ENCODE measurements at regions not wholly inside any gene's neighbourhood (a gene's known extent, or its start where the extent isn't known, plus 50 kb on each side); places are given as distances from the start of the nearest gene placed in this dataset.
"Not testable (repeated sequence)": the region's sequence is repeated elsewhere in the genome, so short reads cannot be mapped to it uniquely, and the experiment has no call there.

DNA sequence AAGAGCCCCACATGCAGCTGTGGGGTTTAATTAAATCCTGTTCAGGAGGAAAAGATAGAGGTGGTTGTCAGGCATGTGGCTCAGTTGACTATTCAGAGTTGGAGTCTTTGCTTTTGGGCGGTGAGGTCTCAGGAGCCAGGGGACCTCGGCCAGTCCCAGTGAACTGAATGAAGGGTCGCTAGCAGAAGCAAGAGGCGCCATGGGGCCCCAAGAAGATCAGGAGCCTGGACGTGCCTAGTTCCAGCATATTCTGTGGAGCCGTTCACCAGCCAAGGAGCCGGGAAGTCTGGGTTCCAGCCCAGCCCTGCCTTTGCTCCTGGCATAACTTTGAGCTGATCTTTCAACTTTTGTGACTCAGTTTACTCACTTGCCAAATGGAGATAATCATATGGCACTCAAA, 217.7 kb upstream of the IRF2BP2 start:
- DNase-seq (ENCODE audit: low read depth): no peak
- TF ChIP-seq CTCF (conservative IDR thresholded peaks at IDR 0.05; ENCODE audit: low read length): no peak
- H3K4me3 ChIP-seq (ENCODE audit: low read length): no peak overlapping the region

DNA sequence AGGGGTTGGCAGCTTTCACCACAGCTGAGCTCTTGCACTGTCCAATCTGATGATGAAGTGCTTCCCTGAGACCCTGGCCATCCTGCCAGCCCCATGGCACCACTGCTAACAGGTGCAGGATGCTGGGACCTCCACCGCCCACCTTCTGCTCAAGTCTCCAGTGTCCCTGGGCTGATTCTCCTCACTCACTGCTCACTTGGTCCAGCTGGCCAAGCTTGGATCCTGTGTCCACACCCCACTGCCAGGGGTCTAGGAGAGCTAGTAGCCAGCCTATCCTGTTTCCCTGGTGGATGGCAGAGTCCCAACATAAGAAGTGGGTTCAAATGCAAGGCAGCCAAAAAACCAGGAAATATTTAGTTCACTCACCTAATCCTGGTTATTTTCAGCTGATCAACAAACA, 217.2 kb upstream of the IRF2BP2 start:
- no peak for TF ChIP-seq CTCF (conservative IDR thresholded peaks at IDR 0.05; ENCODE audit: low read length)
- H3K4me3 ChIP-seq (ENCODE audit: low read length): no peak overlapping the region
- no peak for DNase-seq (ENCODE audit: low read depth)

DNA sequence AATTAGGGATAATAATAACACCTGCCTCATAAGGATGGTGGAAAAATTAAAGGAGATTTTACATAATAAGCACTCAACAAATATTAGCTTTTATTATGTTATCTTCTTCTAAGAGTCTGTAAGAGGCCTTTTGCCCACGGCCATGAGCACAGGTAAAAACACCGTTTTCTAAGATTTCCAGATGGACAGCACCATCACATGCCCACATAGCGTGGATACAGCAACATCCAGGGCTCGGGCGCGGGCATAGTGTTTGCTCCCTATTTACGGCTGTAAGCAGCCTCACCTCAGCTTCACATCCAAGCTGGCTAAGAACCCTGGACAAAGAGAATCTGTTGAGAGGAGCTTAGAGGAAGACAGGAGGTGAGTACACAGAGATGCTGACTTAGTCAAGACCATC, 216.4 kb upstream of the IRF2BP2 start:
- TF ChIP-seq CTCF (conservative IDR thresholded peaks at IDR 0.05; ENCODE audit: low read length): no peak
- no peak for DNase-seq (ENCODE audit: low read depth)
- no peak overlapping the region for H3K4me3 ChIP-seq (ENCODE audit: low read length)

DNA sequence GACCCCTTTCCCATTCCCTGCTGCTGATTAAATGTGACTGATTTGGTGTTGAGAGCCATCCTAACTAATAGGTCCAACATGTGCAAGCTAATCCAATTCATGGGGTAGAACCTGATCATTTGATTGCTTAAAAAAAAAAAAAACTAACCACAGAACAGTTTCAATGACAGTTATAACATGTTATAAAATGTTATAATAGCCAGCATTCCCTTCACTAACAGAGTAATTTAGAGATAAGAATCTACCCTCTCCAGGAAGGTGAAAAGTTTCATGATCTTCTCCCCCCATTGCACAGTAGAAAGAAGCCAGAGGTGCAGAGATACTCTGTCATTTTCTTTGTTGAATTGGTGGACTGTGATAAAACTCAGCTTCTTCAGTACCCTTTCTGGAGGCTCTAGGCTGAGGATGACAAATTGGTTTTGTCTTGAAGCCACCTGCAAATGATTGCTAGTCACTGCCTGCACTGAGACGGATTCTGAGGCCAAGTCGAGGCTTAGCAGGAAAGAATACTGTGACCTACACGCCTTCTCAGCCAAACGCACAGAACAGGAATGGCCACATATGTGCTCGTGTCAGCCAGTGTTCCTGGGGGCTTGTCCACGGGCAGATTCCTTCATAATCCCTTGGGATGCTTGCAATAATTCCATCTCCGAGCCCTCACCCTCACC, 215.7 kb upstream of the IRF2BP2 start:
- H3K4me3 ChIP-seq (ENCODE audit: low read length): no peak overlapping the region
- DNase-seq (ENCODE audit: low read depth): no peak
- no peak for TF ChIP-seq CTCF (conservative IDR thresholded peaks at IDR 0.05; ENCODE audit: low read length)

DNA sequence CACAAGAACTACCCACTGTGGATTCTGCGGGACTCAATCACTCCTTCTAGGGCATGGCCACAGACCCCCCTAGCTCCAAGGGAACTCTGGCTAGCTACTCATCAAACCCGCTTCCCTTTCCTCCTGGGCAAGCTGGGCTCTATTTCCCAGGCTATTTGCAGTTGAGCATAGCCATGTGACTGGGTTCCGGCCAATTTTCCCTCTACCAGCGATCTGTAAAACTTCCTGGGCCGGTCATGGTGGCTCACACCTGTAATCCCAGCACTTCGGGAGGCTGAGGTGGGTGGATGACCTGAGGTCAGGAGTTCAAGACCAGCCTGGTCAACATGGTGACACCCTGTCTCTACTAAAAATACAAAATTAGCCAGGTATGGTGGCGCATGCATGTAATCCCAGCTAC, 214.9 kb upstream of the IRF2BP2 start:
- DNase-seq (ENCODE audit: low read depth); H3K4me3 ChIP-seq (ENCODE audit: low read length): not testable (repeated sequence)

DNA sequence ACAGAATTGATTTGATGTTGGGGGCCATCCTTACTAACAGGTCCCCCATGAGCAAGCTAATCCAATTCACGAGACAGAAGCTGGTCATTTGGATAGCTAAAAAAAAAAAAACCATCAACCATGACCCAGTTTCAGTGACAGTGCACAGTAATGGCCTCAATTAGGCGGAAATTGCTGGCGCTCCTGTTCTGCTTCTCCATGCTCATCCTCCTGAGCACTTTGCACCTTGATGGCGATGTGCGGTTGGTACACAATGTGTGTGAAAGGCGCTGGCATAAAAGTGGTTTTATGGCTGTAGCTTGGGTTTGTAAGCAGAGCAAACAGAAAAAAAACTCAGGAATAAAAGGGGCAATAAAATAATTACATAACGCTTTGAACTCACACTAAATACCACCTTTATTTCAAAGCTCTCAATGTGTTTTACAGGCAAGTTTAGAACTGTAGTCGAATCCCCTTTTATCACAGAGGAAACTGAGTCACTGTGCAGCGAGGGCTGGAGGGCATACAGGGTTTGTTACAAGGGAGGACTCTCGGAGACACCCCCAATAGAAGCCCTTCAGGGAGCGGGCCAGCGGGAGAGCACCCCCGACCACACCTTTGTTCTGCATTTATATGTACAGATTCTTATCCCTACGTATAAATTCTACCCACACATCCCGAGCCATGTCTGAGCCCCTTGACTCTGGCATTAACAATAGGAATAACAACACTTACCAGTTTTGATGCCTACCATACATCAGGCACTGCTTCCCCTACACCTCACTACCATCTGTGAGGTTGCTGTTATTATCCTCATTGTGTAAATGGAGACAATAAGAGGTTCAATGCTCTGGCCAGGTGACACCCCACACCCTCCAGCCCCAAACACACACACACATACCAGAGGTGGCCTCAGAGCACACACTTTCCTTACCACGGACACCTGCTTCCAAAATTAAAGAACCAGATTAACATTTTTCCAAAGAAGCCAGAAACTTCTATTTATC, 213.5 kb upstream of the IRF2BP2 start:
- DNase-seq (ENCODE audit: low read depth): no peak
- TF ChIP-seq CTCF (conservative IDR thresholded peaks at IDR 0.05; ENCODE audit: low read length): no peak
- no peak overlapping the region for H3K4me3 ChIP-seq (ENCODE audit: low read length)

DNA sequence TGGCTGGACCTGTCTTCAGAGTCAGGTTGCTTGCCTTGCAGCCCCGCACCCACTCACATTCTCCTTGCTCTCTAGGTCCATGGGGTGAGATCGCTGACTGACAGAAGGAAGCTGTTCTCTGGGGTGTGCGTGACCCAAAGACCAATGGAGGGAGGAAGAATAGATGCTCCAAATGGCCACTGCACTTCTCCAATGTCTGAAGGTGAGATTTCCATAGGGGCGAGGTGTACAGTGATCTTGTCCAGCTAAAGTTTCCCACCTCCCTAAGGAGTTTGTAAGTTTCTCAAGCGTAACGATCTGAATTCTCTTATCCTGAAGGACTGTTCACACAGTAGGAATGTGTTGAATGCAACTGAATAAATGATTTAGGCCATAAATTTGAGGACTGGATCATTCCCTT, 211.9 kb upstream of the IRF2BP2 start:
- no peak for TF ChIP-seq CTCF (conservative IDR thresholded peaks at IDR 0.05; ENCODE audit: low read length)
- H3K4me3 ChIP-seq (ENCODE audit: low read length): no peak overlapping the region
- DNase-seq (ENCODE audit: low read depth): no peak
